Skin of body (tissue), 1 donor: ENCODE measurements at regions not wholly inside any gene's neighbourhood (a gene's known extent, or its start where the extent isn't known, plus 50 kb on each side); places are given as distances from the start of the nearest gene placed in this dataset.
A peak's percentile ranks its signal among the peaks of the same experiment; 100 is the strongest.
"Not testable (repeated sequence)": the region's sequence is repeated elsewhere in the genome, so short reads cannot be mapped to it uniquely, and the experiment has no call there.

ENCODE experiments used
- DNase-seq: peaks from one replicate; lab custom pipeline; 2025; lab: John Stamatoyannopoulos, UW

GRCh38 chr4:64014647-64015046, 394.6 kb downstream of the TECRL start:
- DNase-seq = no peak

- DNase-seq = no peak
Observed at GRCh38 chr4:64001229-64001898, 407.9 kb downstream of the TECRL start.

- DNase-seq = no peak
Observed at GRCh38 chr4:64000241-64000640, 409.0 kb downstream of the TECRL start.

GRCh38 chr4:63986253-63986652, 423.0 kb downstream of the TECRL start:
- no peak for DNase-seq

GRCh38 chr4:63983224-63983623, 426.0 kb downstream of the TECRL start:
- DNase-seq = no peak

- no peak for DNase-seq
Observed at GRCh38 chr4:63965875-63966274, 443.4 kb downstream of the TECRL start.

- DNase-seq = not testable (repeated sequence)
Observed at GRCh38 chr4:63942706-63943286, 466.5 kb downstream of the TECRL start.

GRCh38 chr4:63937961-63938360, 471.3 kb downstream of the TECRL start:
- no peak for DNase-seq

GRCh38 chr4:63922146-63922545, 487.1 kb downstream of the TECRL start:
- no peak for DNase-seq

GRCh38 chr4:63921561-63921960, 487.7 kb downstream of the TECRL start:
- no peak for DNase-seq

GRCh38 chr4:63919636-63920365, 489.4 kb downstream of the TECRL start:
- DNase-seq = no peak

GRCh38 chr4:63906660-63907183, 502.5 kb downstream of the TECRL start:
- DNase-seq = no peak

- DNase-seq = peak; percentile 18
Observed at GRCh38 chr4:63904201-63904600, 505.0 kb downstream of the TECRL start.

GRCh38 chr4:63901304-63901703, 507.9 kb downstream of the TECRL start:
- DNase-seq = no peak

GRCh38 chr4:63898961-63899360, 510.3 kb downstream of the TECRL start:
- peak; percentile 76 for DNase-seq

GRCh38 chr4:63894161-63894560, 515.1 kb downstream of the TECRL start:
- peak; percentile 68 for DNase-seq

GRCh38 chr4:63869370-63869769, 539.9 kb downstream of the TECRL start:
- no peak for DNase-seq

GRCh38 chr4:63851496-63851895, 557.8 kb downstream of the TECRL start:
- DNase-seq = no peak

GRCh38 chr4:63841266-63841665, 568.0 kb downstream of the TECRL start:
- no peak for DNase-seq

- no peak for DNase-seq
Observed at GRCh38 chr4:63831590-63832155, 577.6 kb downstream of the TECRL start.

- DNase-seq = no peak
Observed at GRCh38 chr4:63817196-63817865, 591.9 kb downstream of the TECRL start.
